LNCaP clone FGC (cell line): ENCODE measurements at regions not wholly inside any gene's neighbourhood (a gene's known extent, or its start where the extent isn't known, plus 50 kb on each side); places are given as distances from the start of the nearest gene placed in this dataset.
"Not testable (repeated sequence)": the region's sequence is repeated elsewhere in the genome, so short reads cannot be mapped to it uniquely, and the experiment has no call there.

ENCODE experiments used
- DNase-seq: peaks from one replicate; pipeline ENCODE4 v3.0.0-alpha.2; 2011; ENCODE audit warnings: low read depth
- H3K4me3 ChIP-seq: 2 replicates; pipeline ENCODE4 v1.5.1; 2011; ENCODE audit warnings: mild to moderate bottlenecking, low read depth, low read length, control low read depth
- CTCF ChIP-seq: IDR thresholded peaks from 2 replicates; pipeline ENCODE4 v1.5.1; 2012; ENCODE audit warnings: mild to moderate bottlenecking; ENCODE audit not compliant: control insufficient read depth, insufficient read depth; ENCODE audit errors: extremely low read depth

GRCh38 chrX:77298790-77299189, 148.4 kb upstream of the FGF16 start:
- no peak for TF ChIP-seq CTCF
- H3K4me3 ChIP-seq, result no peak overlapping the region
- no peak for DNase-seq

GRCh38 chrX:77299549-77299948, 147.6 kb upstream of the FGF16 start:
- no peak overlapping the region for H3K4me3 ChIP-seq
- DNase-seq, result no peak
- no peak for TF ChIP-seq CTCF

- no peak for DNase-seq
- TF ChIP-seq CTCF, result no peak
- H3K4me3 ChIP-seq, result no peak overlapping the region
Measured at GRCh38 chrX:77342004-77342403, 105.2 kb upstream of the FGF16 start.

- no peak for TF ChIP-seq CTCF
- H3K4me3 ChIP-seq, result no peak overlapping the region
- no peak for DNase-seq
Measured at GRCh38 chrX:77346859-77347258, 100.3 kb upstream of the FGF16 start.

GRCh38 chrX:77347572-77347971, 99.6 kb upstream of the FGF16 start:
- no peak overlapping the region for H3K4me3 ChIP-seq
- no peak for TF ChIP-seq CTCF
- DNase-seq, result no peak

GRCh38 chrX:77389891-77390290, 57.3 kb upstream of the FGF16 start:
- no peak for DNase-seq
- TF ChIP-seq CTCF, result no peak
- H3K4me3 ChIP-seq, result no peak overlapping the region

GRCh38 chrX:77390365-77390764, 56.8 kb upstream of the FGF16 start:
- DNase-seq, H3K4me3 ChIP-seq: not testable (repeated sequence)

- TF ChIP-seq CTCF, result no peak
- no peak for DNase-seq
- no peak overlapping the region for H3K4me3 ChIP-seq
Measured at GRCh38 chrX:77396781-77397180, 50.4 kb upstream of the FGF16 start.
